T-helper 1 cell treated with Interleukin-12 subunit alpha and Interleukin-12 subunit beta and Interleukin-4 antibody, amounts not matched to agents 30 ng/mL and 1 ng/mL, for 36 hours (primary cell): ENCODE measurements at regions not wholly inside any gene's neighbourhood (a gene's known extent, or its start where the extent isn't known, plus 50 kb on each side); places are given as distances from the start of the nearest gene placed in this dataset.
"Not testable (repeated sequence)": the region's sequence is repeated elsewhere in the genome, so short reads cannot be mapped to it uniquely, and the experiment has no call there.

Source experiments
- intact Hi-C: fragments of 100-400 bp; cut with micrococcal nuclease; formaldehyde crosslinking; loops from one replicate; pipeline ENCODE4 v1.15.1; 2024

DNA sequence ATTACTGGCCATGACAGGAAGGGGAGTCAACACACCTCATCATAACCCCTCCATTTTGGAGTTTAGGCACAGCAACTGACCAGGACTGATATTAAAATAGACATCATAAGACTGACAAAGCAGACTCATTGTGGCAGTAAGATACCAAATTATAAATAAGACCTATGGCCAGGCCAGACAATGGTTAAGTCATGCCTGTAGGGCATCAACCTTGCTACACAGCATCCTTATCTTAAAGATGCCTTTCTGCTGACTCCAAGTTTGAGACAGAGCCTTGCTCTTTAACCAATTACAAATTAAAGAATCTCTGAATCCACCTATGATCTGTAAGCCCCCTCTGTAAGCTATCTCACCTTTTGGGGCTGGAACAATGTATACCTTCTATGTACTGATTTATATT, 65.5 kb downstream of the VCX2 start:
- intact Hi-C loops, result no loop called here

DNA sequence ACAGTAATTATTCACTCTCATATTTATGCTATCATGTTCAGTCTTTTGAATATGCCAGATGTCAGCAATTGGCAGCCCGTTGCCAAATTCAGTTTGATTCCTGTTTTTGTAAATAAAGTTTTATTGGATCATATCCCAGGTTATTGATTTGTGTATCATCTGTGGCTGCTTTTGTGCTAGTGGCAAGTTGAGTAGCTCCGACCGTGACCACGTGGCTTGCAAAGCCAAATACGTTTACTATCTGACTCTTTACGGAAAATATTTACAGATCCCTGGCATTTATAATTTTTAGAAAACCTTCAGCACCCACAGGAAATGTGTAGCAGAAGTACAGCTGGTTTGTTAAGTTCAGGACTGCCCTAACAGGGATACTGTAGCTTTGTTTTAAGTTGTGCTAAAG, 67.4 kb downstream of the VCX2 start:
- intact Hi-C loops, result no loop called here

DNA sequence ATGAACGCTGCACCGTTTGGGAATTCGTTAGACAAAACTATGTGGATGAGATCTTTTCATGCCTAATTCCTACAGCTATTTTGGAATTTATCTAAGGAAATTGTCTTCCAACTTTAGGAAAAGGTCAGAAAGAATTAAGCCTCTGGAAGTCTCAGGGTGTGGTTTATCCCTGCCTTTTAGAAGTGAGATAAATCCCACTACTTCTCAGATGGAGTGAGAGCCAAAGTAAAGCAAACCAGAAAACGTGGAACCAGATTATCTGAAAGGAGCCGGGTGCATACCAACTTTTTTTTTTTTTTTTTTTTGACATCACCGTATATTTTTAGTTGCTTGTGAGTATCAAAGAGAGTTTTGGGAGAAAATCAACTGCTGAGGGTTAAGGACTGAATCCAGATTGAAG, 79.6 kb downstream of the VCX2 start:
- intact Hi-C loops, result no loop called here

DNA sequence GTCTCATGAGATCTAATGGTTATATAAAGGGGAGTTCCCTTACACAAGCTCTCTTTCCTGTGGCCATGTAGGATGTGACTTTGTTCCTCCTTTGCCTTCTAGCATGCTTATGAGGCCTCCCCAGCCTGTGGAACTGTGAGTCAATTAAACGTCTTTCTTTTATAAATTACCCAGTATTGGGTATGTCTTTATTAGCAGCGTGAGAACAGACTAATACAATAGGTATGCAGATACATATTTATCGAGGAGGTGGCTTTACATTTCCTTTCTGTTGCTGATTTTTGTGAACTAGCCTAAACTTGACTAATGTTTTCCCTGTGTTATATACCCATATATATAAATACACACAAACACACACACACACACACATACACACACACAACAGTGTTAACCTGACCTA, 80.2 kb downstream of the VCX2 start:
- intact Hi-C loops, result no loop called here

DNA sequence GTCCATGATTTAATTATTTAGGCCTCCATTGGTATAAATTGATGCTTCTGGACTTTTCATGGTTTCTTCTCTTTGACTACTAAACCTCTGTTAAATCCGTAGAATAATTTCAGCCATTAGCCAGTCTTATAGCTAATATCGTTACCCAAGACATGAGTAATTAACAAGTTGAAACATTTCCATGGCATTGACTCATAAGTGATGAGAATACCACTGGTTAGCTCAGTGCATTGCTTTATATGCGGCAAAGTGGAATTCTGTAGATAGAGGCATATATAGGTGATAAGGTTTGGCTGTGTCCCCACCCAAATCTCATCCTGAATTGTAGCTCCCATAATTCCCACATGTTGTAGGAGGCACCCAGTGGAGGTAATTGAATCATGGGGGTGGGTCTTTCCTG, 80.6 kb downstream of the VCX2 start:
- intact Hi-C loops, result no loop called here

DNA sequence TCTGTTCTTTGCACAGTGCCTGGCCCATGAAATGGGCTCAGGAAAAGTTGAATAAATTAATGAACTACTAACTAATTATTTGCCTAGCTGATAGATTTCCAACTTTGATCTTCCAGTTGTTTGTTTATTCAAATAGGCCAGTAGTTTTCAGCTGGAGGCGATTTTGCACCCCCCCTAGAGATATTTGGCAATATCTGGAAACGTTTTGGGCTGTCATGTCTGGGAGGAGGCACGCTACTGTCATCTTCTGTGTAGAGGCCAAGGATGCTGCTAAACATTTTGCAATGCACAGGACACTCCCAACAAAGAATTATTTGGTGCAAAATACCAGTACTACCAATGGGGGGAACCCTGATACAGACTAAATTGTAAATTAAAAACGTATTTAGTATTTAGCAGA, 81.9 kb downstream of the VCX2 start:
- intact Hi-C loops, result no loop called here

DNA sequence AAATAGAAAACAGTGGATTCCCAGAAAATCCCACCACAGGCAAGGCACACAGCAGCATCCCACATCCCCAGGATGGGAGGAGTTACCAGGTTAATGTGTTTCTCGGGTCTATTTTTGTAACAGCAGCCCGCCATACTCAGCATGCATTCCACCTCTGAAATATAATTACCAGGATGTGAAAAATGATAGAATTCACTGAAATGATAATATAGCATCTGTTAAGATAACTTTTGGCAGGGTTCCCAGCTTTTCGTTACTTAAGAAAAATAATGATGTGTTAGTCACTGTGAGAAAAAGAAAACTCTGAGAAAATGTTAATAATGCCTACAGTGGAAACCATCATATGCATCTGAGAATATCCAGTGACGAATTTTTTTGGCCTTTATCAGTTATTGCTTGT, 87.1 kb downstream of the VCX2 start:
- intact Hi-C loops, result no loop called here

DNA sequence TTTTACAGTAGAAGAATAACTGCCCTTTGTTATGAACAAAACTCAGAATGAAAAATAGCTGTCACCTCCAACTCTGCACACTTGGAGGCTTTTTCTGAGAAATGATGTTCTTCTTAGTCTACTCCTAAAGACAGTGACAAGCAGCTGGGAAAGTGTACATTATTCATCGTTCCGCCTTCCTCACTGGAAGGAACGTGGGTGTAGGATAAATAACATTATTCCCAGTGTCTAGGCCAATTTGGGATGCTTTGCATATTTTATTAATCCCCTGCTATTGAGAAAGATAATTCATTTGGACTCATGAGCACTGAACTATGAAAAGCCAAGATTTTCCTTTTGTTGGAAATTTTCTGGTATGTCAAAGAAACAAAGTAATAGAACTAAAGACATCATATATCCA, 87.8 kb downstream of the VCX2 start:
- intact Hi-C loops, result no loop called here

DNA sequence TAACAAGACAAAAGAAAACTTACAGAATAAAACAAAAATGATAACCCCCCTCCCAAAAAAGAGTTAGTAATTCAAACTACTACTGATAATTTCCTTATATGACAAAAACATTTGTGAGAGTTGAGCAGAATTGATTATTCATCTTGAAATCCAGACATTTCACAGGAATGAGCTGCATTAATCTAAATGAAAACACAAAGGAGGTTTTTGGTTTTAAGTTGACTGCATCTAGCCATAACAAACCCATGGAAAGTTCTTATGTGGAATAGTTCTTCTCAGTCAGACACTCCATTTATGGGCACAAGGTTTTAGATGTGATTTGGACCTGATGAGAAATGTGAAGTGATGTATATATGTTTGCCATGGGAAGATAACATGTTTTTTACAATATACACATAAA, 95.4 kb downstream of the VCX2 start:
- intact Hi-C loops, result no loop called here

DNA sequence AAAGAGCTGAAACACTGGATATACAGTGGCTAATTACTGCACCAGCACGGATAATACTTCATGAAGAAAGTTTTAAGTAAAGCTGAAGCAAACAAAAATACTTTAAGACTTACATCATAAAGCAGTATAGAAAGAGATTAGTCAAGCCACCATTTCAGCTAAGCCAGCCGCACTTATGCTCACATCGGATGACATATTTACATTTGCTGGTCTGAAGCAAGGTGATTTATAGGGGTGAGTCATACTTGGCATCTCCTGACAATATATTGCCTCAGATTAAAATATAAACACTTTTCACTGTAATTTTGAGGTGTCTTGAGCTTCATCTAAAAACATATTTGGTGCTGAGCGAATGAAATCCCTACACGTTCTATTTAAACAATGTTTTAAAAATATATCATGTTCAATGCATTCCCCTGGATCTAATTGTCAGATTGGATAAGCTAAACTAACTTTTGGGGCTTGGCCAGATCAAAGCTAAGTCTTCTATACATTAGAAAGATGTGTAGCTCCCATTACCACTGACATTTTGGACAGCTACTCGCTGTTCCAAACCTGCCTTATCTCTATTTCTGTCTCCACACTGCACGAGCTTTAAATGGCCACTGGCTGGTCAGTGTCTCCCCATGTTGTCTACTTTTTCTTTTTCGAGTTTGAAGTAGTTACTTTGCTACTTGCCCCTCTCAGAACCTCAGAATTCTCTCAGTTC, 103.2 kb downstream of the VCX2 start:
- intact Hi-C loops, result no loop called here

DNA sequence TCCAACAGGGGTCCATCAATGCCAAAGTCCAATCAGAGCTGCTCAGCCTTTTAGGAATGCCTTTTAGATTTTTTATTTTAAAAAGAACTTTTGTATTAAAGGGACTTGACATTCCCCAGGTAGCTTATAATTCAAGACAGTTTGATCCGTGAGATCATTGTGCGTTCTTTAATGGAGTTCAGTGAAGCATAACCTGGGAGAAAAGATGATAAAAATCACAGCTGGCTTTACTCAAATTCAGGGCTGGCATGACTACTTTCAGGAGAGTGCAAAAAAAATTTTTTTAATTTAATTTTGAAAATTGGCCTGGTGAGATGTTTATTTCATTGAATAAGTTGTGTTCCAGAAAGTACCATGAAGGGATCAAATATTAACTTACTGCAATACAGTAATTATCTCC, 118.2 kb downstream of the VCX2 start:
- intact Hi-C loops, result no loop called here

DNA sequence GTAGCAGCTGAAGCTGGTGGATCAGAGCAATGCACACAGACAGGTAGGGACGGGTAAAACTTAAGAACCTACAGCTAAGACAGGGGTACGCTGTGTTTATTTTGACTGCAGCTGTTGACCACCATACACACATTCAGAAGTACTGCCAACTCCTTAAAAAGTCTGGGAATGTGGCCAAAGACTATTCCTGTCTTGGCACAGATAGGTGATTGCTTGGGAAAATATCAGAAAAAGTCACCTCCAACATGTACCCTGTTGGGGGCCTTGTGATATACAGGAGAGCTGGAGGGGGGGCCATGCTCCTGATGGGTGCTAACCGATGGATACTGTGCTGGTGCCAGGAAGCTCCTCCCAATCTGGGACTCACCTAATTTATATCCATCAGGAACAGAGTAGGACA, 121.2 kb downstream of the VCX2 start:
- intact Hi-C loops, result no loop called here

DNA sequence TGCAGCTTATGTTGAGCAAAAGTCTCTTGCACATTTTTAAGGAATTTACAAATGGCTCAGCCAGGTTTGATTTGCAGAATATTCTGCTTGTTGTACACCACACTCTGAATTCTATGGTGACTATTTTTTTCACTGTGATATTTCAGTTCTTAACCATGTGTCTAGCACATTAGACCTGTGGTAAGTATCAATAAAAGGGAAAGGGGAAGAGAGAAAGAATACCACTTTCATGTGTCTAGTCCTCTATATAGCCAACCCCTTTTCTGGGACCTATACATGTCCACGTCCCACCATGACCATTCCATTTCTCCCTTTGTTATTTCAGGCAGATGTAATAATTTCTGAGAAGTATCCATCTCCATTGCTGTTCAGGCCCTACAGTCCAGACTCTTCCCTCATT, 121.3 kb upstream of the PNPLA4 start:
- intact Hi-C loops, result no loop called here

DNA sequence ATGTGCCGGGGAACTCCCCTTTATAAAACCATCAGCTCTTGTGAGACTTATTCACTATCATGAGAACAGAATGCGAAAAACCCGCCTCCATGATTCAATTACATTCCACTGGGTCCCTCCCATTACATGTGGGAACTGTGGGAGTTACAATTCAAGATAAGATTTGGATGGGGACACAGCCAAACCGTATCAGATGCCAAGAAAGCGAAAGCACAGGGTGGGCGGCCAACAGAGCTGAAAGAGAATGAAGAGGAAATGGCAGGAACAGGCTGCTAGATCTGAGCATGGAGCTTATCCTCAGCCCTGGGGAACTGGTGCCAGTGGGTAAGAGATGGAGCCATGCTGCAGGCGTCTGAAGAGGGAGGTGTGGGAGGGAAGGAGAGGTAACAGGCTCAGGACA, 117.7 kb upstream of the PNPLA4 start:
- intact Hi-C loops, result no loop called here

DNA sequence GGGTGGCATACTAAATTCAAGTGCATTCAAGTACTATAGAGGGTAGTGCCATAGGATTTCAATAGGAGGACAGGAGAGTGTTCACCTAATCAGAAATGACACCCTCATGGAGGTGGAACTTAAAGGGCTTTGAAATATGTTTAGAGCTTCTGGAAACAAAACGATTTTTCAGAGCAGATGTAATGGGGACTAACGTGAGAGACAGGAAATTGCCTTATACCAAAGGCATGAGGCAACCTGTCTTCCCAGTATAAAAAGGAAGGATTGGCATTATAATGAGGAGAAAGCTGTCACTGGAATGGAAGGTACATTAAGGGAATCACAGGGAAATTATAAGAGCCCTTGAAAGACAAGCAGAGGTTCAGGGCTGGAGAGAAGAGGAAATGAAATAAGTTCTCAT, 116.3 kb upstream of the PNPLA4 start:
- intact Hi-C loops, result no loop called here

DNA sequence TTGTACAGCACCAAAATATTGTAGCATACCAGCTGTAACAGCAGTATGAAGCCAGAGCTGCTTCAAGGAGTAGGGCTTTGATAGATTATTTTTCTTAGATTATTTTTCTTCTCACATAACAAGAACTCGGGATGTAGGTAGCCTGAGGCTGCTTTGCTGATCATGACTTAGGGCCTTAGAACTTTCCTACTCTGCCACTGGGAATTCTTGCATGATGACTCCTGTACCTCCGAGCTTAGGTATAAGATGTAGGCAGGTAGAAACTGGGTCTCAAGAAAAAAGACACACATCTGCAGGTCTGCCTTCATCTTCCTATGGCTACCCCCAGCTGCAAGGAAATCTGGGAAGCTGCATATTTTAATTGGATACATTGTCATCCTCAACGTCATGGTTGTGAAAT, 115.9 kb upstream of the PNPLA4 start:
- intact Hi-C loops, result no loop called here

DNA sequence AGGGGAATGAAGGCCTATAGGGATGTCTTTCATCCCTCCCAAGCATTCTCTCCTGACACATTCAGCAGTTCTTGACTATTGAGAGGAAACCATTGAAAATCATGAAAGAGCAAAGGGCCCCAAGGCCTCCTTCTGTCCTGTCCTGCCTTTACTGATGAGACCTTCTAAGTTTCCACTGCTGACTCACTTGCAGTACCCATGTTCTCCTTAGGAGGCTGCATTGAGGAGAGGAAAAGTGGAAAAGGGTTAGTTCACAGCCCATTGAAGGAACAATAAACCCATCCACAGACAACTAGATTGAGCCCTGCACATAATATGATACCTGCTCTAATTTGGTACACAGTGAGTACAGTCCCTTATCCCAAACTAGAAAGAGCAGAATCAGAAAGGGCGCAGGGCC, 115.1 kb upstream of the PNPLA4 start:
- intact Hi-C loops, result no loop called here

DNA sequence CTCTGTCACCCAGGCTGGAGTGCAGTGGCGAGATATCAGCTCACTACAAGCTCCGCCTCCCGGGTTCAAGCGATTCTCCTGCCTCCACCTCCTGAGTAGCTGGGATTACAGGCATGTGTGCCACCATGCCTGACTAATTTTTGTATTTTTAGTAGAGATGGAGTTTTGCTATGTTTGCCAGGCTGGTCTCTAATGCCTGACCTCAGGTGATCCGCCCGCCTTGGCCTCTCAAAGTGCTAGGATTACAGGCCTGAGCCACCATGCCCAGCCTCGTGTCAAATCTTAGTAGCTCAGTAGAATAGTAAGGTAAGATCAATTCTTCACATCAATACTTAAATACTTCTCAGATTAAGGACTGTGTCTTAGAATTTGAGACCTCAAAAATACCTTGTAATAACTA, 112.5 kb upstream of the PNPLA4 start:
- intact Hi-C loops, result not testable (repeated sequence)

DNA sequence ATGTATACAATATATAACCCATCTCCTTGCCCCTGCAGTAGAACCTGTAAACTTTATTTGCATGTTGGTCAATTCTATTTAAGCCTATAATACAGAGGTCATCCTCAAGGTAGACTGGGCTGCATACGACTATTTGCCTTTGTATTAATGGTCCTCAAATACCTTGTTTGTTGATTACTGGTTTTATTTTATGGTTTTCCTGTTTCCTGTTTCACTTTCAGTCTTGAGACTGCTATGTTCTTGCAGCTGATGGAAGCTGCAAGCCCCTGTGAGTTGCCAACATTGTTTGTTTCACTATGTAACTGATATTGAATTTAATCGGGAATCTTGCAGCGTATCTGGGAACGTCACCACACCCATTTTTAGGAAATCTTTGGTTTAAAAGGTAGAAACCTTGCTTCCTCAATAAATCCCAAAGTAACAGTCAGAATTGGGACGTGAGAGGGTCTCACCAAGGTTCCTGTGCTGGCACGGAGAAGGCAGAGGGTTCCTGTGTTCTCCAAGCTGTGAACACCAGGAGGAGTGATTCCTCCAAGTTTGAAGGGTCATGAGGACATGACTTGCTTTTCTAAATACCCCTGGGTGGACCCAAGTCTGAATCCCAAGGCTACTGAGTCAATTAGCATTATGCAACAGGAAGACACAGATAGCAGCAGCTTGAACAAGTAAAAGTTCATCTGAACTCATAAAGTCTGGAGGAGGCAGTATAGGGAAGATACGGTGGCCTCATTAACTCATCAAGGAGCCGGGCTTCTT, 110.6 kb upstream of the PNPLA4 start:
- intact Hi-C loops, result no loop called here

DNA sequence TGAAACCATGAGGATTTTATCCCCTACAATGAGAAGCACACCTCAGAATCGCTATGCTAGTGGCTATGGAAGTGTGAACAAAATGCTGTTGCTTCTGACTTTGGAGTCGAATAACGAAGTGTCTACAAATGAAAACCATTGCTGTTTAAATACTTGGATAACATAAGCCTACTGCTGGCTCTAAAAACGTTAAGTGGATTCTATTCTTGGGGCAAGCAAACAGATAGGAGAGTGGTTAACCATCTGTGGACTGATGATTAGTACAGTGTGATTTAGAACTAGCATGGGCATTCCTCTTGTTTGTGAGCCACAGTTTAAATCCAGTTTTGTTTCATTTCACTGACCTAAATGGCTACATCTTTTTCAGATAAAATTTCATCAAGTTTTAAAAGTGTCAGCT, 109.7 kb upstream of the PNPLA4 start:
- intact Hi-C loops, result no loop called here

DNA sequence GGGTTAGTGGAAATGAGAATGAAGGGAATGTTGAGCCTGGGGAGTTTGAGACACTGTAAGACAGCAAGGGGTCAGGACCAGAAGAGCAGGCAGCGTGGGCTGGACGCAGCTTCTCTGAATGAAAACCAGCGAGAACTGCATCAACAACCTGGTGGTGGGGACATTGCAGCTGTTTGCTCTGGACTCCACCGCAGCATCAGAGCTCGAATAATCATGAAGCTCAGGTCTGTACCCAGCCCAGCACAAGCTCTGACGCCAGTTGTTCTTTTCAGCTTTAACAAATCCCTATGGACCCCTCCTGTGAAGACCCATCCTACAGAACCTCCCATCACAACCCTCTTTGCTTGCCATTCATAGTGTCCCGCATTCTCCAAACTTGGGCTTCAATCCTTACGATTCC, 106.8 kb upstream of the PNPLA4 start:
- intact Hi-C loops, result no loop called here

DNA sequence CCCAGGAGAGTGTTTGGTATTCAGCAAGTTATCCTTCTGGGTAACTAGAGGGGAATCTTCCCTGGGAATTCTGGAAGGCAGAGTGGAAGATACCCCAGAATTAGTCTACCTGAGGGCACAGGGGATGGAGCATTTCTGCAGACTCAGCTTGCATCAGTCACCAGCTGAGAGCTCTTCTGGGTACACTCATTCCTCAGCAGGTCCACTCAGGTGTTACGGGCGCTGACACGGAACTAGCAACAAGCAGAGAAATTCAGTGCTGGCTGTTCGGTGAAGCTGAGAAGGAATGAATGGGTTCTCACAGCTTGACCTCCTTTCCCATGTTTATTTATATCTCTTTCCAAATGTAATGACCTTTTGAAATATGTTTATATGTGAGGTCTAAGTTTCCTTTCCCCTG, 106.0 kb upstream of the PNPLA4 start:
- intact Hi-C loops, result no loop called here

DNA sequence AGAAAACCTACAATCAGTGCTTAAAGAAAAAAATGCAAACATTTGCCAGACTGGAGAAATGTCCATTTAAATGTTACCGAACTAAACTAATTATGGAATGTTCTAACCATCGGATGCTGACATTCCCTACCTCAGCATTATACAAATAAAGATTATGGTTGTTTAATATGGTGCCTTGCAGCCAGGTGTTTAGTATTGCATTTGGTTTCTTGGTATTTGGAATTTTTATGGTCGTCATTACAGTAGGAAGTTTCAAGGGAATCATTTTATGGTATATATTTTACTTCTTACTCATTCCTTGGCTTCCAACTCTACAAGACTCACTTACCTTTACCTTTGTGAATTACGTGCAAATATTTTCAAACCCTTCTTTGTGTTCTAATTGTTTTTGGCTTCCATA, 103.1 kb upstream of the PNPLA4 start:
- intact Hi-C loops, result no loop called here
